GM10248 (cell line): ENCODE measurements at regions not wholly inside any gene's neighbourhood (a gene's known extent, or its start where the extent isn't known, plus 50 kb on each side); places are given as distances from the start of the nearest gene placed in this dataset.

Experiments used
- CTCF ChIA-PET: fragments of 300-600 bp; sonication (Branson Sonifier 250); formaldehyde crosslinking; extraction: SDS; loops from one replicate; lab custom pipeline; 2021; ENCODE audit warnings: antibody characterized with exemption; lab: Yijun Ruan, JAX
- POLR2A ChIA-PET: fragments of 350-650 bp; sonication (Branson Sonifier 250); formaldehyde crosslinking; extraction: SDS; loops from one replicate; lab custom pipeline; 2020; ENCODE audit warnings: antibody characterized with exemption; lab: Yijun Ruan, JAX
- DNase-seq: peaks from one replicate; pipeline ENCODE4 v3.0.0; 2012; ENCODE audit errors: extremely low spot score
- CTCF ChIP-seq: IDR thresholded peaks from 2 replicates; pipeline ENCODE4 v1.5.1; 2012; ENCODE audit warnings: mild to moderate bottlenecking, low read depth; ENCODE audit errors: extremely low read depth, missing control alignments, control extremely low read depth

GRCh38 chr1:219834314-219834917 lies 93.9 kb downstream of the SLC30A10 start:
- TF ChIP-seq CTCF: no peak
- ChIA-PET POLR2A (no interaction called here), CTCF (interaction anchor here (1.7 kb wide), 1 partner anchor 13 kb away, joined by 5 read pairs; no protein-coding TSS in a partner anchor)
- no peak for DNase-seq

GRCh38 chr1:219833214-219833815 lies 95.0 kb downstream of the SLC30A10 start:
- CTCF ChIA-PET: interaction anchor here (1.7 kb wide), 1 partner anchor 11 kb away, joined by 5 read pairs; no protein-coding TSS in a partner anchor

GRCh38 chr1:219826290-219826689 lies 102.1 kb downstream of the SLC30A10 start:
- ChIA-PET POLR2A (no interaction called here), CTCF (interaction anchor here (1.4 kb wide), 1 partner anchor 18 kb away, joined by 3 read pairs; no protein-coding TSS in a partner anchor)
- no peak for DNase-seq
- no peak for TF ChIP-seq CTCF

More at GRCh38 chr1:219833214-219833815, 95.0 kb downstream of the SLC30A10 start:
- POLR2A ChIA-PET: no interaction called here
- no peak for TF ChIP-seq CTCF
- DNase-seq: no peak

GRCh38 chr1:219825355-219825754 lies 103.0 kb downstream of the SLC30A10 start:
- DNase-seq: no peak
- ChIA-PET POLR2A (no interaction called here), CTCF (interaction anchor here (0.9 to 1.4 kb wide), 2 partner anchors 17 to 319 kb away, joined by 3 read pairs; no protein-coding TSS in a partner anchor)
- no peak for TF ChIP-seq CTCF

GRCh38 chr1:219824338-219824737 lies 104.0 kb downstream of the SLC30A10 start:
- no peak for DNase-seq
- CTCF ChIA-PET: interaction anchor here (1.8 to 3.8 kb wide), 2 partner anchors 12 kb away, joined by 6 to 18 read pairs; no protein-coding TSS in a partner anchor
- no peak for TF ChIP-seq CTCF
- POLR2A ChIA-PET: no interaction called here

- TF ChIP-seq CTCF: no peak
- ChIA-PET POLR2A (no interaction called here), CTCF (interaction anchor here (3.8 kb wide), 1 partner anchor 8 kb away, joined by 18 read pairs; no protein-coding TSS in a partner anchor)
- no peak for DNase-seq
Measured at GRCh38 chr1:219820551-219820950, 107.8 kb downstream of the SLC30A10 start.
